ENCODE measurements at regions not wholly inside any gene's neighbourhood (a gene's known extent, or its start where the extent isn't known, plus 50 kb on each side); places are given as distances from the start of the nearest gene placed in this dataset.

- TF ChIP-seq, protein P1, sequence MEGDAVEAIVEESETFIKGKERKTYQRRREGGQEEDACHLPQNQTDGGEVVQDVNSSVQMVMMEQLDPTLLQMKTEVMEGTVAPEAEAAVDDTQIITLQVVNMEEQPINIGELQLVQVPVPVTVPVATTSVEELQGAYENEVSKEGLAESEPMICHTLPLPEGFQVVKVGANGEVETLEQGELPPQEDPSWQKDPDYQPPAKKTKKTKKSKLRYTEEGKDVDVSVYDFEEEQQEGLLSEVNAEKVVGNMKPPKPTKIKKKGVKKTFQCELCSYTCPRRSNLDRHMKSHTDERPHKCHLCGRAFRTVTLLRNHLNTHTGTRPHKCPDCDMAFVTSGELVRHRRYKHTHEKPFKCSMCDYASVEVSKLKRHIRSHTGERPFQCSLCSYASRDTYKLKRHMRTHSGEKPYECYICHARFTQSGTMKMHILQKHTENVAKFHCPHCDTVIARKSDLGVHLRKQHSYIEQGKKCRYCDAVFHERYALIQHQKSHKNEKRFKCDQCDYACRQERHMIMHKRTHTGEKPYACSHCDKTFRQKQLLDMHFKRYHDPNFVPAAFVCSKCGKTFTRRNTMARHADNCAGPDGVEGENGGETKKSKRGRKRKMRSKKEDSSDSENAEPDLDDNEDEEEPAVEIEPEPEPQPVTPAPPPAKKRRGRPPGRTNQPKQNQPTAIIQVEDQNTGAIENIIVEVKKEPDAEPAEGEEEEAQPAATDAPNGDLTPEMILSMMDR (IDR thresholded peaks at IDR 0.05), result no peak
- TF ChIP-seq POLR2A (IDR thresholded peaks at IDR 0.05), result no peak
Observed at GRCh38 chr6:88365230-88365629, 199.1 kb upstream of the CNR1 start.
